MM.1S (cell line): ENCODE measurements at regions not wholly inside any gene's neighbourhood (a gene's known extent, or its start where the extent isn't known, plus 50 kb on each side); places are given as distances from the start of the nearest gene placed in this dataset.

Experiments used
- DNase-seq: peaks from one replicate; pipeline ENCODE4 v3.0.0-alpha.2; 2015
- H2AFZ ChIP-seq: fragments of 300-600 bp; sonication (generic); 2 replicates; pipeline ENCODE4 v1.6.0; 2016; ENCODE audit warnings: antibody characterized with exemption, low read length
- H3F3A ChIP-seq: fragments of 300-600 bp; sonication (generic); 2 replicates; pipeline ENCODE4 v1.6.1; 2016; ENCODE audit warnings: mild to moderate bottlenecking, antibody characterized with exemption, low read length, moderate library complexity, mixed read lengths; ENCODE audit not compliant: insufficient read depth
- H3K27ac ChIP-seq: fragments of 300-600 bp; sonication (generic); 2 replicates; pipeline ENCODE4 v1.5.1; 2016; ENCODE audit warnings: mild to moderate bottlenecking, low read length
- H3K27me3 ChIP-seq: fragments of 300-600 bp; sonication (generic); replicated peaks from 2 replicates; pipeline ENCODE4 v1.6.0; 2016; ENCODE audit warnings: low read length; ENCODE audit not compliant: insufficient read depth
- H3K36me3 ChIP-seq: fragments of 300-600 bp; sonication (generic); replicated peaks from 2 replicates; pipeline ENCODE4 v1.6.1; 2016; ENCODE audit warnings: mild to moderate bottlenecking, low read length, mixed read lengths; ENCODE audit not compliant: insufficient read depth
- H3K4me1 ChIP-seq: fragments of 300-600 bp; sonication (generic); 2 replicates; pipeline ENCODE4 v1.6.1; 2016; ENCODE audit warnings: low read length, mixed read lengths
- H3K4me2 ChIP-seq: fragments of 300-600 bp; sonication (generic); 2 replicates; pipeline ENCODE4 v1.6.0; 2016; ENCODE audit warnings: low read depth, low read length
- H3K4me3 ChIP-seq: fragments of 300-600 bp; sonication (generic); 2 replicates; pipeline ENCODE4 v1.5.1; 2016; ENCODE audit warnings: low read length, mixed read lengths
- H3K79me2 ChIP-seq: fragments of 300-600 bp; sonication (generic); 2 replicates; pipeline ENCODE4 v1.6.1; 2016; ENCODE audit warnings: mixed run types, low read length, mixed read lengths
- H3K9ac ChIP-seq: fragments of 300-600 bp; sonication (generic); 2 replicates; pipeline ENCODE4 v1.6.1; 2016; ENCODE audit warnings: low read length, mixed read lengths
- H3K9me2 ChIP-seq: fragments of 300-600 bp; sonication (generic); replicated peaks from 2 replicates; pipeline ENCODE4 v1.6.1; 2016; ENCODE audit warnings: mild to moderate bottlenecking, low read length, mixed read lengths; ENCODE audit not compliant: insufficient read depth
- H3K9me3 ChIP-seq: fragments of 300-600 bp; sonication (generic); replicated peaks from 2 replicates; pipeline ENCODE4 v1.6.1; 2016; ENCODE audit warnings: mild to moderate bottlenecking, low read length, mixed read lengths; ENCODE audit not compliant: insufficient read depth
- H4K20me1 ChIP-seq: fragments of 300-600 bp; sonication (generic); 2 replicates; pipeline ENCODE4 v1.6.1; 2016; ENCODE audit warnings: mild to moderate bottlenecking, low read length, moderate library complexity, mixed read lengths; ENCODE audit not compliant: insufficient read depth
- EZH2 ChIP-seq: fragments of 300-600 bp; sonication (generic); optimal IDR thresholded peaks from 2 replicates; pipeline ENCODE3; 2017; ENCODE audit warnings: low read depth, mild to moderate bottlenecking, antibody characterized with exemption, low read length, mixed read lengths
- EZH2phosphoT487 ChIP-seq: fragments of 300-600 bp; sonication (generic); IDR thresholded peaks from 2 replicates; pipeline ENCODE4 v1.6.1; 2018; ENCODE audit warnings: antibody characterized with exemption, low read length
- TF ChIP-seq, protein P1 (sequence below): fragments of 300-600 bp; sonication (generic); IDR thresholded peaks from 2 replicates; pipeline ENCODE4 v1.5.1; 2016; ENCODE audit warnings: antibody characterized with exemption, low read length, mixed read lengths

DNA sequence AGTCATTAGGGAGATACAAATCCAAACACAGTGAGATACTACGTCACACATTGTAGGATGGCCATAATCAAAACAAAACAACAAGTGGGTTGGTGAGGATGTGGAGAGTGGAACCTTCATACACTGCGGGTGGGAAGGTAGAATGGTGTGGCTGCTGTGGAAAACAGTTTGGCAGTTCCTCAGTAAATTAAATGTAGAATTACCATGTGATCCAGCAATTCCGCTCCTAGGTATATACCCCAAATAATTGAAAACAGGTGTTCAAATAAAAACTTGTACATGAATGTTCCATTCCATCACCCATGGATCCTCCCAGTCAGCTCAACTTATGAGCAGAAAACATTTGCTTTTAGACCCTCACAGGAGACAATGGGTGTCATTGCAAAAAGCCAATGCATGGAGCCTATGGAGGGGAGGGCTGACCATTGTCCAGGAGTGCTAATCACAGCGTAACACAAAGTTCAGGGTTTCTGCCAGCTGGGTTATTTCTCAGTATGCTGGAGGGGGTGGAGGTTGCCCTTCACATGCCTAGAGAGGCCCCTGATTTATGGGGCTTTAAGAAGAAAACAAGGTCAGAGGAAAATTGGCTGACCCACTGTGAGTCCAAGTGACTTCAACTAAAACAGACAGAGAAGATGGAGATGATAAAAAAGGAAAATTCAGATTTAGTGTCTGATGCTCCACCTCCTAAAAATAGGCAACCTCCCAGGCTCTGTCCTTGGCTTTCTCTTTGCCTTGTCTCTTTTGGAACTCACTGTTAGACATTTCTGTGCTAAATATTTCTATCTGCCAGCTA is 124.1 kb downstream of the WDR11 start:
- H3K4me1 ChIP-seq, result no peaks in the 10 kb centered on the region
- no peaks in the 10 kb centered on the region for H3K9me3 ChIP-seq
- no peak overlapping the region for H3K4me3 ChIP-seq
- no peaks in the 10 kb centered on the region for H3K9me2 ChIP-seq
- no peak overlapping the region for H3K4me2 ChIP-seq
- H3K36me3 ChIP-seq, result no peaks in the 10 kb centered on the region
- peaks cover 36% of the 10 kb centered on the region for H3K27me3 ChIP-seq
- no peaks in the 10 kb centered on the region for H4K20me1 ChIP-seq
- H3K9ac ChIP-seq, result no peak overlapping the region
- H3F3A ChIP-seq, result no peaks in the 10 kb centered on the region
- TF ChIP-seq EZH2phosphoT487 (no peak), EZH2 (no peak)
- TF ChIP-seq, protein P1, sequence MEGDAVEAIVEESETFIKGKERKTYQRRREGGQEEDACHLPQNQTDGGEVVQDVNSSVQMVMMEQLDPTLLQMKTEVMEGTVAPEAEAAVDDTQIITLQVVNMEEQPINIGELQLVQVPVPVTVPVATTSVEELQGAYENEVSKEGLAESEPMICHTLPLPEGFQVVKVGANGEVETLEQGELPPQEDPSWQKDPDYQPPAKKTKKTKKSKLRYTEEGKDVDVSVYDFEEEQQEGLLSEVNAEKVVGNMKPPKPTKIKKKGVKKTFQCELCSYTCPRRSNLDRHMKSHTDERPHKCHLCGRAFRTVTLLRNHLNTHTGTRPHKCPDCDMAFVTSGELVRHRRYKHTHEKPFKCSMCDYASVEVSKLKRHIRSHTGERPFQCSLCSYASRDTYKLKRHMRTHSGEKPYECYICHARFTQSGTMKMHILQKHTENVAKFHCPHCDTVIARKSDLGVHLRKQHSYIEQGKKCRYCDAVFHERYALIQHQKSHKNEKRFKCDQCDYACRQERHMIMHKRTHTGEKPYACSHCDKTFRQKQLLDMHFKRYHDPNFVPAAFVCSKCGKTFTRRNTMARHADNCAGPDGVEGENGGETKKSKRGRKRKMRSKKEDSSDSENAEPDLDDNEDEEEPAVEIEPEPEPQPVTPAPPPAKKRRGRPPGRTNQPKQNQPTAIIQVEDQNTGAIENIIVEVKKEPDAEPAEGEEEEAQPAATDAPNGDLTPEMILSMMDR, result no peak
- no peak for DNase-seq
- no peak overlapping the region for H2AFZ ChIP-seq
- H3K79me2 ChIP-seq, result no peaks in the 10 kb centered on the region
- H3K27ac ChIP-seq, result no peak overlapping the region

DNA sequence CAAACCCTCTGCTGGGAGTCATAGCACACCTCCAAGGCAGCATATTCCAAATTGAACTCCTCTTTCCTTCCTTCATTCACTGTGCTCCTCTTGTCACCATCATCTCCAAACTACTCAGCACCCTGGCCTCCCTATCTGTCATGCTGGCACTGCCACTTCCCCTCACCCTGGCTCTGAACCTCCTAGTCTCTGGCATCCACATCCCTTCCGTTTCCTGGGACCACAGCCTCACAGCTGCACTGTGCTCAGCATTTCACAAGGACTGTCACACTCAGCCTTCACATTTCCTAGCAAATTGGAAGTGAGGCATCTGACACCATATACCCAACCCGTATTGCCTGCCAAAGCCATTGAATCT is 124.7 kb downstream of the WDR11 start:
- H3K79me2 ChIP-seq, result no peaks in the 10 kb centered on the region
- H3K9ac ChIP-seq, result no peak overlapping the region
- H3K27me3 ChIP-seq, result peaks cover 31% of the 10 kb centered on the region
- H3K9me3 ChIP-seq, result no peaks in the 10 kb centered on the region
- H3K36me3 ChIP-seq, result no peaks in the 10 kb centered on the region
- no peaks in the 10 kb centered on the region for H3K4me1 ChIP-seq
- H3K4me2 ChIP-seq, result no peak overlapping the region
- H4K20me1 ChIP-seq, result no peaks in the 10 kb centered on the region
- TF ChIP-seq, protein P1, result no peak
- TF ChIP-seq EZH2phosphoT487 (no peak), EZH2 (no peak)
- no peak overlapping the region for H3K27ac ChIP-seq
- H3K4me3 ChIP-seq, result no peak overlapping the region
- no peaks in the 10 kb centered on the region for H3K9me2 ChIP-seq
- no peak for DNase-seq
- H3F3A ChIP-seq, result no peaks in the 10 kb centered on the region
- no peak overlapping the region for H2AFZ ChIP-seq

DNA sequence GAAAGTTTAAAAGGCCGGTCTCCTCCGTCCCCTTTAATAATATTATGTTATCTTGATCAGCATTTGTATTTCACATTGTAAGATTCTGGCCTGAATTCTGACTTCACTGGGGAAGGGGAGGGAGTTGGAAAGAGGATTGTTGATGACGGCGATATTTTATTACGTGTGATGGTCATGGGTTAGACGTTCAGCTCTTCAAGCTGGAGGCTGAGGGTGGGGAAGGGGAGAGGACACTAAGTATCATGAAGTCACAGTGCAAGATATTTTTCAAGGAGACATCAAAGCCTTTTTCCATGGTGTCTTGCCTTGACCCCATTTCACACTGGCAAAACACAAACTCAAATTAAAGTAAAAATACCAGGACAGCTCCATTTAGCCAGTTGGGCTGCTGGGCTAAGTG is 126.7 kb downstream of the WDR11 start:
- Histone ChIP-seq H3K4me2 (no peak overlapping the region), H3K4me1 (no peaks in the 10 kb centered on the region), H3K36me3 (no peaks in the 10 kb centered on the region), H3K9ac (no peak overlapping the region), H2AFZ (no peak overlapping the region), H3K27ac (no peak overlapping the region), H3K9me3 (no peaks in the 10 kb centered on the region), H3F3A (no peaks in the 10 kb centered on the region), H3K9me2 (no peaks in the 10 kb centered on the region), H3K27me3 (peaks cover 16% of the 10 kb centered on the region; the same call in 1 of the 2 replicates), H3K79me2 (no peaks in the 10 kb centered on the region), H3K4me3 (no peak overlapping the region), H4K20me1 (no peaks in the 10 kb centered on the region)
- no peak for DNase-seq
- TF ChIP-seq EZH2phosphoT487, result no peak

DNA sequence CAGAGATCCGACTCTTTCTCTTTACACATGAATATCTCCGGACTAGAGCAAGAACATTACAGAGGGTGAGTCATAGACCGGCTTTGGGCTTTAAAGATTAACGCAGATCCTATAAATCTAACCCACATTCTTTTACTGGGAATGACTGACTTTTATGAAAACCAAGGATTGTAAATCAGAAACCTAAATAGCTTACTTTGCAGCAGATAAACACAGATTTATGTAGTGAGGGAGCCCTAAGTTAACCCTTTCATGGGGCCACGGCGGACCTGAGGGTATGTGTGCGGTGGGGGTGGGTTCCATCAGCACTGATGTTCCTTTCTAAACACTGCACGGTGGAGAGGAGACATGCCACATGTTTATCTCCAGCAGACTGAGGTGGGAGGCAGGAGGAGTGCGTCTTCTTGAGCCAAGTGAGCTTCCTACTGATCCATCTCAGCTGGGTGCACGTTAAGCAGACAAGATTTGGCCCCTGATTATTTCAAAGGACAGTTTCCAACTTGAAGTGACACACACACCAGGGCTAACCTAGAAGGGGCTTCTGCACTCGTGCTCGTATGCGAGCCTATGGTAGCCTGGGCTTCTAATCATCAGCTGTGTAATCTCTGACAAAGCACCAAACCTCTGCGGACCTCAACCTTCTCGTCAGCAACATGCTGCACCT is 127.6 kb downstream of the WDR11 start:
- Histone ChIP-seq H3K27me3 (peaks cover 12% of the 10 kb centered on the region; the same call in 1 of the 2 replicates), H4K20me1 (no peaks in the 10 kb centered on the region), H3K9me2 (no peaks in the 10 kb centered on the region), H3K4me1 (no peaks in the 10 kb centered on the region), H3F3A (no peaks in the 10 kb centered on the region), H3K9ac (no peak overlapping the region), H2AFZ (no peak overlapping the region), H3K27ac (no peak overlapping the region), H3K36me3 (no peaks in the 10 kb centered on the region), H3K4me2 (no peak overlapping the region), H3K79me2 (no peaks in the 10 kb centered on the region), H3K9me3 (no peaks in the 10 kb centered on the region), H3K4me3 (no peak overlapping the region)
- no peak for DNase-seq
- TF ChIP-seq EZH2 (no peak), EZH2phosphoT487 (no peak)
- TF ChIP-seq, protein P1, result no peak
